GM19324 (cell line): ENCODE measurements at regions not wholly inside any gene's neighbourhood (a gene's known extent, or its start where the extent isn't known, plus 50 kb on each side); places are given as distances from the start of the nearest gene placed in this dataset.

ENCODE experiments used
- ATAC-seq: cut with Tn5 transposase; IDR thresholded peaks from one replicate; pipeline ENCODE4 v1.9.1; 2021; ENCODE audit warnings: mild to moderate bottlenecking, moderate library complexity; ENCODE audit not compliant: unreplicated experiment, low FRiP score

DNA sequence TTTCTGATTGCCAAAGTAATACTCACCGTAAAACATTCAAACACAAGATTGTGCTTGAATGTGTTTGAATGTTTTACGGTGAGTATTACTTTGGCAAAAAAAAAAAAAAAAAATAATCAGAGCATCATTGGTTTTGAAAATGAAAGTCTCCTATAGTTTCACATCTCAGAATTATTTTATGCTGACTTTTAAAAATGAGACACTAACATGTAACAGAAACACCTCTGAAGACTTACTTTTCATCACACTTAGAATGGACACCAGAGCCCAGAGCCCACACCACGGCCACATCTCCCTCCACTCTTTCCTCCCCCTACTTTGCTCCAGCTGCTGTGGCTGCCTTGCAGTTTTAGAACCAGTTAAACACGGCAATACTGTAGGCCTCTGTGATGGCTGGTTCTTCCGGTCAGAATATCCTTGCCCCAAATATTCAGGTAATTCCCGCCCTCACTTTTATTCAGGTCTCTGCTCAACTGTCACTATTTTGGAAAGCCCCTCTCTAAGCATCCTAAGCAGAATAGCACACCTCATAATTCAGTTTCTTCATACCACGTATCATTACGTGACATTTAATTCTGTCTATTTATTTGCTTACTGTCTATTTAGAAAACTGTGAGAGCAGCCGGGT is 138.9 kb upstream of the MAX start:
- ATAC-seq = no peak

DNA sequence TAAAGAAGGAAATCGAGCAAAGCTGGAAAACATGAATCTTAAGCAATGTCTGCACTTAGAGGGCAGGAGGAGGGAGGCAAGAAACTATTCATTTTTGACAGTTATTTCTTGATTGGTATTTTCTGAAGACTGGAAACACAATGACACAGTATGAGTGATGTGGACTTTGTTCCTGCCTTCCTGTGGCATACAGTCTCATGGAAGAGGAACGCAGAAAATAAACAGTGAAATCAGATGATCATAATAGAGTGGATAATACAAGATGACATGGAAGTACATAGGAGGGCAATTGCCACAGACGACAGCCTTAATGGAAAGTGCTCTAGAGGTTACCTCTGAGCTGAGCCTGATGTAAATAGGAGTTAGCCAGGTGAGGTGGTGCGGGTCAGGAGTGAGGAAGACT is 140.4 kb upstream of the MAX start:
- no peak for ATAC-seq

DNA sequence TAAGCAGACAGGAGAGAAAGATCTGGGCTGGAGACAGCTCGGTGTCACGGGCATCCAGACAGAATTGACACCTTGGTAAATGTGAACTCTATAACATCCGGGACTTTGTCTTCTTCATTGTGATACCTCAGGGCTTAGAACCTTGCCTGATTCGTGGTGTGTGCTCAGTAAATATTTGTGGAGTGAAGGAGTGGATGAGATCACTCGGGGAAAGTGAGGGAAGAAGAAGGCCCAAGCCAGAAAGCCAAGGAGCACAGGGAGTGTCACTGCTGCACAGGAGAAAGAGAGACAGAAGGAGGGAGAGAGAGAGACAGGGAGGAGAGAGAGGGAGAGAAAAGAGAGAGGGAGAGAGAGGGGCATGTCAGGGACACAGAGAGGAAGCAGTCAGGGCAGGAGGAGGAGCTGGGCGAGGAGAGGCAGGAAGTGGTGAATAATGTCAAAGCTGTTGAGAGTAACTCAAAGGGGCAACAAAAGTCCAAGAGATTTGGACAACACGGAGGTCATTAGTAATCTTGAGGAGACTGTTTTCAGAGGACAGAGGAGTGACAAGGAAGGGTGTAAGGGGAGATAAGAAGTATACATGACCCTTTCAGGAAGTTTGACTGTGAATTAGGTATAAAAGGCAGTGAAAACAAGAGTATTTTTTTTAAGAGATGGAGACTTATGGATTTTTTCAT is 141.6 kb upstream of the MAX start:
- no peak for ATAC-seq

DNA sequence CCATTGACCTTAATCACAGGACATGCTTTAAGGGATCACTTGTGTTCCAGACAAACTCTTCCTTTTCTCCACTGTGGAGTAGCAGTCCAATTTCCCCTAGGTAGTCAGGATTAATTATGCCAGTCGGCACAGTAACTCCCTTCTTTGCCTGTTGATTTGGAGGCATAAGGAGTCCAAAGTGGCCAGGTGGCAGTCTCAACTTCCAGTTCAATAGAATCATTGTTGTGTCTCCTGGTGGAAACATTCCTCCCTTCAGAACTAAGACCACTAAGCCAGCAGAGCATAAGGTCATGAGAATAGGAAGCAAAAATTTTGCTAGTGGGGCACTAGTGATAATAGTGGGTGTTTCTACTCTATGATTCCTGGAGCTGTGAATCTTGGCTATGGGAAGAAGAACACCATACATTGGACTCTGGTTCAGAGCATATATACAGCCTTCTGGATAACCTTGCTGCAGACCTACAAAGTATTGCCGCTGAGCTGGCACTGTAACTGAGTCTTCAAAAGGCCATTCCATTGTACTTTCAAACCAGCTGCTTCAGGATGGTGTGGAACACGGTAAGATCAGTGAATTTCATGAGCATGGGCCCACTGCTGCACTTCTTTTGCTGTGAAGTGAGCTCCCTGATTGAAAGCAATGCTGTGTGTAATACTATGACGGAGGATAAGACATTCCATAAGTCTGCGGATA is 147.3 kb upstream of the MAX start:
- no peak for ATAC-seq

DNA sequence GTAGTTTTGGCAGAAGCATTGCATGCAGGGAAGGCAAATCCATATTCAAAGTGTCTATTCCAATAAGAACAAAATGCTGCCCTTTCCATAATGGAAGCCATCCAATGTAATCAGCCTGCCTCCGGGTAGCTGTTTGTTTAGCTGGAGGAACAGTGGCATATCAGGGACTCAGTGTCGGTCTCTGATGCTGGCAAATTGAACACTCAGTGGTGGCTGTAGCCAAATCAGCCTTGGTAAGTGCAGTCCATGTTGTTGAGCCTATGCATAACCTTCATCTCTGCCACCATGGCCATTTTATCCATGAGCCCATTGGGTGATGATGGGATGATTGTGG is 147.8 kb upstream of the MAX start:
- no peak for ATAC-seq

DNA sequence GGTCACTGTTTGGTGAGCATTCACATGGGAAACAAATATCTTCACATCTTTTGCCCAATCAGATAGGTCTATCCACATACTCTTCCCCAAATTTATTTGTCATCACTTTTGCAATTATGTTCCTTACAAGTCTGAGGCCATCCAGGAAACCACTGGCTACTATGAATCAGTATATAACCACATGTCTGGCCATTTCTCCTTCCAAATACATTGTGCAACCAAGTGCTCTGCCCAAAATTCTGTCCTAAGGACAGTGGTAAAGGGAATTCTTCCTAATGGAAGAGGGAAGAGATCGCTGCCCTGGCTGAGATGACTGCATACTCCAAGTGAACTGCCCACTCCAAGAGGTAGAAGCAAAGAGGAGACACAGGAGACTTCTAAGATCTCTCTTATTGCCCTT is 148.9 kb upstream of the MAX start:
- ATAC-seq = no peak

DNA sequence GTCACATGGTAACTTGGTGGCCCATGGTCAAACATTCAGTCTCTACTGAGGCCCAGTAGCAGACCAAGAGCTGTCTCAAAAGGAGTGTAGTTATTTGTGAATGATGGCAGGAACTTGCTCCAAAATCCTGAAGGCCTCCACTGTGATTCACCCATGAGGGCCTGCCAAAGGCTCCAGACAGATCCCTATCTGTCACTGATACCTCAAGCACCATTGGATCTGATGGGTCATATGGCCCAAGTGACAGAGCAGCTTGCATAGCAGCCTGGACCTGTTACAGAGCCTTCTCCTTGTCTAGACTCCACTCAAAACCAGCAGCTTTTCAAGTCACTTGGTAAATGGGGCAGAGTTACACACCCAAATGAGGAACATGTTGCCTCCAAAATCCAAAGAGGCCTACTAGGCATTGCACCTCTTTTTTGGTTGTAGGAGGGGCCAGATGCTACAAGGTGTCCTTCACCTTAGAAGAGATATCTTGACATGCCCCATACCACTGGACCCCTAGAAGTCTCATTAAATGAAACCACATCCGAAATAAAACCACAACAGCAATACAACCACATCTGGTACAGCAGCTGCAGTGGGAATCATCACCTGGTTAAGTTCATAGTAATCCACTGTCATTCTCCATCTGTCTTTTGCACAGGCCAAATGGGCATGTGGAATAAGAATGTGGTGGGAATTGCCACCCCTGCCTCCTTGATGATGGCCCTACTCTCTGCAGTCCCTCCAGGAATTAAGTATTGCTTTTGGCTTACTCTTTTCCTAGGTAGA is 150.4 kb upstream of the MAX start:
- ATAC-seq = no peak

DNA sequence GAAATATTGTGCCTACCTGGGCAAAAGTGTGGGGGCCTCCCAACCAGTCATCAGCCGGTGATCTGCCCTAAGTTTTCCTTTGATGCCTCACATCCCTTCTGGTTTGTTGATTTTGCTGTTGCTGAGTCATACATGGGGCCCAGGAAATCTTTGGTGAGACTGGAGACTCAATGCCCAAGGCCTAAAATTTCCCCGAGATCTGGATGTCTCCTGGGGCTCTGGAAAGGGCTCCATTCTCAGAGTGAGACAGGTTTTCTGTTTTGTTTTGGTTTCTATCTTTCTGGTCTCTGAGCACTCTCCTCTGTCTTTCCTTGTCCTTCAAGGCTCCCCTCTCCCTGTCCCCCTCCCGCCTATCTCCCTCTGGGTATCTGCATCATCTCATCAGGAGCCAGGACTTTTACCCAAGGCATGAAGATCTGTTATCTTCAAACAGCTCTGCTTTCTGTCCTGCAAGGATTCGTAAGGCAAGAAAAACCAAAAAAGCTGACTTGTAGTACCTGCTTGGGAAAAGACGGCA is 152.8 kb upstream of the MAX start:
- ATAC-seq = no peak

DNA sequence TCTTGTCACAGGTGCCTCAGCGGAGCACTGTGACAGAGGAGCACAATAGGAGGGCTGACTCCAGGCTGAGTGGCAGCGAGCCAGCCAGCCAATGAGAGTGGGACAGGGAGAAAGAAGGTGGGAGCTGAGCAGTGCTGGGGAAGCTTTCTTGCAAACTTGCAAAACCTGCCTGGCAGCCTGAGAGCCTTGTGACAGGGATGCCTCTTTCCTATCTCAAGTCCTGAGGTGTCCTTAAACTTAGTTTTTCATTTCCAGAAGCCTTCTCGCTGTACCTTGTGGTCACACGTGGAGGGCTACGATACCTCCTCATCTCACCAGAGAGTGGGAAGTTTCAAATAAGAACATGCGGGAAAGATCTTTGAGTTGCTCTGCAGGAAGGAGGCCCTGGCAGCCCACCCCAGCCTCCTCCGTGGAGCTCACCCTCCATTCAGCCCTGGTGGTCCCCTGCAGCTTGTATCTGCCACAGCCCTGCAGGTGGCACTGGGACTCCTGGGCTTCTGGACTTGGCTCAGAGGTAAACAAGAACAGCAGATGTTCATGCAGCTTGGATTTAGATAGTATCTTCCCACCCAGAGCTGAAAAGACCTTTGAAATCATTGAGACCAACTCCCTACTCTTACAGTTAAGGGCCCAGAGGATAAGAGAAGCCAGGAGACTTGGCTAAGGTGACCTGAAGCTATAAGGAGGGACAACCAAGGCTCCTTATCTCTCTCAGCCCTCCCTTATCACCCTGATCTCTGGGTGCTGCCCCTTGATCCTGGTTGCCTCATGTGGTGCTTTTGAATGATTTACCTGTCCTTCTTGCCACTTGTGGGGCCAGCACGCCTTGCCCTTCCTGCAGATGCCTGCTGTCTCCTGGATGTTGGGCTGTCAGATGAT is 153.5 kb upstream of the MAX start:
- ATAC-seq = no peak

DNA sequence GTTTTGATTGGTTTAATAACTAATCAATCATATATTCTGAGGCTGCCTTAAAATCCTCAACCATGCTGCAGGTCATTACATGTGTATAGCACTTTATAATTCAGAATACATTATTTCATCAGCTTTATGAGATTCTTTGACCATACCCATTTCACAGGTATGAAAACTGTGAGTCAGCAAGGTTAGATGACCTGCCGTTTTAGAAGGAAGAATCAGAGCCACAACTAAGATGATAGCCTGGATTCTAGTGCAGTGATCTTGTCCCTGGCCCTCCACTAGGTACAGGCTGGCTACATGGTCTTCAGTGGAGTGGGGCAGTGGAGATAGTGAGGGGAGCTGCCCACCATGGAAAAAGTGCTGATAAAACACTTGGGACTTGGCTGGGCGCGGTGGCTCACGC is 154.4 kb upstream of the MAX start:
- ATAC-seq = no peak

DNA sequence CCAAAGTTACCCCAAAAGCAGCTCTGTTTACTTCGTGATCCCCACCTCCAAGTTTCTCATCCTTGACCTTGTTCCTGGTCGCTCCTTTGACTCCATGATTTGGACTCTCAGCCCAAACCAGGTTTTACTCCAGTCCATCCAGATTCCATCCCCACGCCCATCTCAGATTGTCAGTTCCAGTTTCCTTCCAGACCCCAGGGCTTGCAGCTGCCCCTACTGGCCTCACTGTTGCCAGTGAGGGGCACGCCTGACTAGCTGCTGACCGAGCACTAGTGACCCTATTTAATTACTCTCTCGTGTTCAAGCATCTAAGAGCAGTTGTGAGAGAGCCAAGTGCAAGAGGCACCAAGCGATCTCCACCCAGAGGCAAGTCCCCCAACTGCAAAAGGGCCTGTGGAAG is 155.1 kb upstream of the FUT8 start:
- ATAC-seq = no peak

DNA sequence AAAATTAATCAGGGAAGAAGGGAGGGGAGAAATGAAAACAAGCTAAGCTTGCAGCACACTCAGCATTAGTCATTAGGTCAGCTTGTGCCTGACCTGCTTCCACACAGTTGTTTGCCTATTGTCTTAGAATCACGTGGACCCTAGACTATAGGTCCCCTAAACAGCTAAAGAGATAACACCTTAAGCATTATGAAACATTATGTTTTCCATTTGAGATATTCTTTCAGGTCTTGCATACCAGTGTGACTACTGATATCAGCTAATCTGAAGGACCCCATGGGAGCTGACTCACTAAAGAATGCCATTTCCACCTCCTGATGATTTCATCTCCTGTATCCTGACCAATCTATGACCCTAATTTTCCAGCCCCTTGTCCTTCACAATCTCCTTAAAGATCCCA is 154.1 kb upstream of the FUT8 start:
- no peak for ATAC-seq

DNA sequence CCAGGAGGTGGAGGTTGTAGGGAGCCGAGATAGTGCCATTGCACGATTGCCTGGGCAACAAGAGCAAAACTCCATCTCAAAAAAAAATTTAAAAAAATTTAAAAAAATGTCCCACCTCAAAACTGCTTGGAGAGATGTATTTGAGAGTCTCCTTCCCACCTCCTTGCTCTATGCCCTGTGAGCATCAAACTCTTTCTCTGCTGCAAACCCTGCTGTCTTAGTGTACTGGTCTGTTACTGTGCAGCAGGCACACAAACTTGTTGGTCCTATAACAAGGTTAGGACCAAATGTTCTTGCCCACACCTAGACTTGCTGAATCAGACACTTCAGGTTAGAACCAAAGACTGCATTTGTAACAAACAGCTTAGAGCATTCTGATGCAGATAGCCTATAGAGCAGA is 153.5 kb upstream of the FUT8 start:
- ATAC-seq = no peak

DNA sequence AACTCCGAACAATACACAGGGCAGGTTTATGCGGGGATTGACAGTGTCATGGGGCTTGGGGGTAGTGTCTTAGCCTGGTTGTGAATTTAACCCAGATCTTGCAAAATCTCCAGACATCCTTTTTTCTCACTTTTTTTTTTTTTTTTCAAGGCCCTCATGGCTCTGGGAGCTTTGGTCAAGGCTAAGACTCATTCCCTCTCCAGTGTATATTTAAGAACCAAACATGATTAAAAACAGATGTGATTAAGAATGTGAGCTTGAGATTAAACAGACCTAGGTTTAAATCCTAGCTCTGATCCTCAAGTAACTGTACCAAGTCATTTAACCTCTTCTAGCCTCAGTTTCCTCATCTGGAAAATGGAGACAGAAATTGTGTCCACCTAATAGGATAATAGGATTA is 151.7 kb upstream of the FUT8 start:
- no peak for ATAC-seq

DNA sequence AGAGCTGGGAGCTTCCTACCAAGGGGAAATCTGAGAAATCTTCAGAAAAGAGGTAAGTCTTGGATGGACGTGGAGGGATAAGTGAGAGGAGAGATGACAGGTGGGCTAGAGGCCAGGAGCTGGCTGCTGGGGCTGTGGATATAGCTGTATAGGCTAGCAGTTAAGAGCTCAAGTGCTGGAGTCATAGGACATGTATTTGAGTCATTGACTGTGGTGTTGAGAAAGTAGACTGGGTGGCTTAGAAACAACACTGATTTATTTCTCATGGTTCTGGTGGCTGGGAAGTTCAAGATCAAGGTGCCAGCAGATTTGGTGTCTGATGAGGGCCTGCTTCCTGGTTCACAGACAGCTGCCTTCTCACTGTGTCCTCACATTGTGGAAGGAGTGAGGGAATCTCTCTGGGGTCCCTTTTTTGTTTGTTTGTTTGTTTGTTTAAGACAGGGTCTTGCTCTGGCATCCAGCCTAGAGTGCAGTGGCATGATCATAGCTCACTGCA is 151.1 kb upstream of the FUT8 start:
- ATAC-seq = no peak

DNA sequence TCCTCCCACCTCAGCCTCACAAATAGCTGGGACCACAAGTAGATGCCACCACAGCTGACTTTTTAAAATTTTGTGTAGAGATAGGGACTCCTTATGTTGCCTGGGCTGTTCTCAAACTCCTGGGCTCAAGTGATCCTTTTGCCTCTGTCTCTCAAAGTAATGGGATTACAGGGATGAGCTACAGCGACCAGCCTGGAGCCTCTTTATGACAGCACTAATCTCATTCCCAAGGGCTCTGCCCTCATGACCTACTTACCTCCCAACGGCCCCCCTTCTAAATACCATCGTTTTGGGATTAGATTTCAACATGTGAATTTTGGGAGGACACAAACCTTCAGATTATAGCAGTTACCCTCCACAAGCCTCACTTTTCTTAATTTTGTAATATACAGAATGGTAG is 150.6 kb upstream of the FUT8 start:
- no peak for ATAC-seq

DNA sequence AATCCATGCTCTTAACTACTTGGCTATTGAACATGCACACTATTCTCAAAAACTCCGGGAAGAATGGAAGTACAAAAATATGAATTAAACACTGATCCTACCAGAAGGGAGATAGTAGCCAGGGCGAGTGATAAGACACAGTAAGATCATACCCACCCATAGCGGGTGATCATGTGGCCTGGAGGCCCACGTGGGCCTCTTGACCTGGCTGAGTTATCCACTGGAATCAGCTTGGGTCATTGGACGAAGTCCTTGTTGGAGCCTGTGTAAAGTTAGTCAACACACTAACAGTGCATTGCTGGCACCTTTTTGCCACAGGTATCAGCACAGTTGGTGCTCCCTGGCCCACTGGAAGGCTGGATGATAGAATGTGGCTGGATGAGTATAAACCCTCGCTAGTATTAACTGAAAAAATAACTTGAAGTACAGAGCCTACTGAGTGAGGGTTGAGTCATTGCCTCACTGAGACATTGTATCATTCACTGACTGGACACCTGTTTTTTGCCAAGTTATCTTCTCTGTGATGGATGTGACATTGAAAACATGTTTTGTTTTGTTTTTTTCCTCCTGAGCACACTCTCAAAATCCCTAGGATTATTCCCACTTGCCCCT is 149.2 kb upstream of the FUT8 start:
- no peak for ATAC-seq

DNA sequence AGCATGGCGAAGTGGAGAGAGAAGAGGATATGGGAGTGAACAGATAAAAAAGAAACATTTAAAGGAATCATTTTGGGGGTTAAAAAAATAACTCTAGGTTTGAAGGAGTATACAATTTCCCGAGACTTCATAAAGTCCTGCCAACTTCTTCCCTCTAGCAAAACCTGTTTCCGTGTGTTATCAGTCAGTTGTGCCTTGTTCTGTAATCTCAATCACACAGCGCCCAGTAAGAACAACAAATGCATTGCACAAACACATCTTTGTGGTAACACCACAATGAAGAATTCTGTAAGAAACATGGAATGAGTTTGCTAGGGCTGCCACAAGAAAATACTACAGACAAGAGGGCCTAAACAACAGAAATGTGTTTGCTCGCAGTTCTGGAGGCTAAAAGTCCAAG is 144.7 kb upstream of the FUT8 start:
- ATAC-seq = no peak

DNA sequence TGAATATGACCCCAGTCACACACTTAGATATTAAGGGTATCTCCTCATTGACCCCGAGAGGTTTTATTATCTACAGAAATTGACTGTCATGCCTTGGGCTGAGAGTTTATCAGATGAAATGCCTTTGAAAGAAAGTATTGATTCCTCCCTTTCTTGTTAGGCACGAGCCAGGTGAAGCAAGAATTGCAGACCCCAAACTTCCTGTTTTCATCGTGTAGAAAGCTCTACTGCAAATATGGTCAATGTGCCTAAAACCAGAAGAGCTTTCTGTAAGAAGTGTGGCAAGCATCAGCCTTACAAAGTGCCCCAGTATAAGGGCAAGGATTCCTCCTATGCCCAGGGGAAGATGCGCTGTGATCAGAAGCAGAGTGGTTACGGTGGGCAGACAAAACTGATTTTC is 143.9 kb upstream of the FUT8 start:
- no peak for ATAC-seq

DNA sequence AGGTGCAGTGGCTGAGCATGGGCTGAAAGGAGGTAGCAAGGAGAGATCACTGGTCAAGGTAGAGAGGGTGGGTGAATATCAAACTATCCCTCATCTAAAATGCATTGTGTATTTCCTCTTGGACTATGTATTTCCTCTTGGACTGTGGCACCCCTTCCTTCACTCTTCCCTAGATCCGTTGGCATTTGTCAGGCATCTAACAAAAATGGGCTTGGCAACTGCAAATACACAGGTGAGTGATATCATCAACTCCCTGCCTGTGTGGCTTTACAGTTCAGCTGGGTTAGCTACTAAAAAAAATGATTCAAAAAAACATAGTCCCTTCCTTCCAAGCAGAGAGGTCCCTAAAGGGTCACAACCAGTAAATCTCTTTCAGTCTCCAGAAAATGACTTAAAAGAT is 142.8 kb upstream of the FUT8 start:
- no peak for ATAC-seq
